NB4 (cell line): ENCODE measurements at regions not wholly inside any gene's neighbourhood (a gene's known extent, or its start where the extent isn't known, plus 50 kb on each side); places are given as distances from the start of the nearest gene placed in this dataset.

Experiments used
- DNase-seq: peaks from one replicate; pipeline ENCODE4 v3.0.0; 2010; ENCODE audit warnings: low read depth
- H3K4me3 ChIP-seq: one replicate; pipeline ENCODE4 v1.5.1; 2011; ENCODE audit warnings: mild to moderate bottlenecking, low read depth, low read length, moderate library complexity
- CTCF ChIP-seq: IDR thresholded peaks from one replicate; pipeline ENCODE4 v1.5.1; 2012; ENCODE audit warnings: low read depth, low read length
- MAX ChIP-seq: IDR thresholded peaks from 2 replicates; pipeline ENCODE4 v1.6.1; 2011; ENCODE audit warnings: low read depth, low read length
- MYC ChIP-seq: IDR thresholded peaks from 2 replicates; pipeline ENCODE4 v1.6.1; 2011; ENCODE audit warnings: low read depth, low read length
- POLR2A ChIP-seq: IDR thresholded peaks from 2 replicates; pipeline ENCODE4 v1.6.1; 2011; ENCODE audit warnings: mild to moderate bottlenecking; ENCODE audit not compliant: insufficient read length; ENCODE audit errors: extremely low read depth

- no peak overlapping the region for H3K4me3 ChIP-seq
- TF ChIP-seq CTCF, result no peak
- DNase-seq, result no peak
Measured at GRCh38 chr2:185082749-185083148, 484.4 kb downstream of the ZNF804A start.

GRCh38 chr2:185108588-185108987 lies 510.3 kb downstream of the ZNF804A start:
- no peak overlapping the region for H3K4me3 ChIP-seq
- DNase-seq, result no peak
- TF ChIP-seq MYC (no peak), CTCF (no peak), POLR2A (no peak)

GRCh38 chr2:185127412-185127811 lies 529.1 kb downstream of the ZNF804A start:
- no peak for DNase-seq
- TF ChIP-seq MAX (no peak), POLR2A (no peak), MYC (no peak), CTCF (no peak)
- H3K4me3 ChIP-seq, result no peak overlapping the region

GRCh38 chr2:185128346-185128745 lies 530.0 kb downstream of the ZNF804A start:
- TF ChIP-seq MAX (no peak), MYC (no peak), POLR2A (no peak), CTCF (no peak)
- DNase-seq, result no peak
- H3K4me3 ChIP-seq, result no peak overlapping the region

GRCh38 chr2:185128996-185129395 lies 530.7 kb downstream of the ZNF804A start:
- TF ChIP-seq MAX, result no peak
- no peak for TF ChIP-seq POLR2A
- no peak for TF ChIP-seq MYC
- no peak for TF ChIP-seq CTCF
- no peak overlapping the region for H3K4me3 ChIP-seq
- no peak for DNase-seq

GRCh38 chr2:185130685-185131084 lies 532.4 kb downstream of the ZNF804A start:
- no peak overlapping the region for H3K4me3 ChIP-seq
- no peak for TF ChIP-seq POLR2A
- no peak for TF ChIP-seq CTCF
- no peak for TF ChIP-seq MAX
- no peak for TF ChIP-seq MYC
- no peak for DNase-seq
